Central memory CD4-positive, alpha-beta T cell (primary cell): ENCODE measurements at regions not wholly inside any gene's neighbourhood (a gene's known extent, or its start where the extent isn't known, plus 50 kb on each side); places are given as distances from the start of the nearest gene placed in this dataset.

ENCODE experiments used
- DNase-seq: peaks from one replicate; pipeline ENCODE4 v3.0.0; 2022

DNA sequence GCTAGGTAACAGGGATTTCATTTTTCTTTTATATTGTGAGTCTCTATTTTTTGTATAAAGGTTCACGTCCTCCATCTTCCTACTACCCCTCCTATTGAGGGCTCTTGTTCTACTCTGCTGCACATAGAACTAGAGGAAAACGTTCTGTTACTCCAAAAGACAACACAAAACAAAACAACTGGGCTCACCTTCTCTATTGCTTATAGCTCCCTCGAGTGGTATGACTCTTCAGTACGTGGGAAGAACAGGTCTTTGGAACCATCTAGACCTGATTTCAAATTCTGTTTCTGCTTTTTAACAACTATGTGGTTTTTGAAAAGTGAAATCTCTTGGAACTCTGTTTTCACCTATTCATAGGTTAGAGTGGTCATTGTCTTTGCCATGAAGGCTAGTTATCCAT is 515.3 kb downstream of the SOX2 start:
- DNase-seq = no peak

DNA sequence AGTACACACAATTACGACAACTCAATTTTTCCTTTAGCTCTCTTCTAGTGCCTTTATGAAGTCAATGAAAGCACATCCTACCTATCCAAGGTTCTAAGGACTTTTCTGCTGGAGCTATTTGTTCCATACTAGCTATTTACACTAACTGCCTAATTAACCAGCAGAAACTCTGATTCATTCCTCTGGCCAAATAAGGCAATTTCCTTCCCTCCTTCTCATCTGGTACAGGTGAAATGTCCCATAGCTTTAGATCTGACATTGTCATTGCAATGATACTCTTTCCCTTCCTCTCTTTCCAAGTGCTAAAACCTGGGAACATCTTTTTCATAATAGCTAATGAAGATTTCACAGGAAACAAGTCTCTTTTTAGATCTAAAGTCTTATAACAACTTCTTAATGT is 521.7 kb downstream of the SOX2 start:
- DNase-seq = no peak

DNA sequence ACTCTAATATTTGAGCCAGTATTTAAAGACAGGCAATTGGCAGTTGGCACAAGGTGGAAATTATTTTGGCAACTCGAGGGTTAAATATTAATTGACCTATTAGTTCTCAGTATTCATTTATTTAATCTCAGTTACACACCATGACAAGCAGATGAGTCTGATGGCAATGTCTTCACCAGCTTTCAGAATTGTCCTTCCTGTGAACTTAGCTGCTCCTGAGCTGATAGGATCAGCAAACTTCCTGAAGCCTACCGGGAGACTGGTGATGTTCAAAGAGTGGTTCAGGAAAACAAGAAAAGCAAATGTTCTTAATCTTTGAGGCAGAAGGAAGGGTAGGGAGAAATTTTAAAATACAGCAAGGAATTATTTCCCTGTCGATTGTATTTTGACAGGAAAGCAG is 522.2 kb downstream of the SOX2 start:
- DNase-seq = no peak

DNA sequence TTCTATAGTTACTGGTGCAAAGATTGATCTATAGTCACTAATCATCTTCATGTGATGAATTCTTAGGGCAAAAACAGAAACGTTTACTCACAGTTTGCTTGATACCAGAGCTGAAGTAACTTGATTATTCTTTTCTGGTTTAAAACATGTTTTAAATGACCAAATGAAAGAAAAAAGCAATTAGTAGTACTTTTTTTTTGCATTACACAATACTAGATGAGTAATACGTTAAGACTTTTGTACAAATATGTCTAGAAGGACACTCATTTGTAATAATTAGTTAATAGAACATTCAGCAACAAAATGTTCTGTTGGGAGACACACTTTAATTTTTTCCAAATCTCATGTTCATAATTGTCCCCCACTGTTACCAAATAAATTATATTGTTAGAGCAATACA is 523.2 kb downstream of the SOX2 start:
- DNase-seq = no peak

DNA sequence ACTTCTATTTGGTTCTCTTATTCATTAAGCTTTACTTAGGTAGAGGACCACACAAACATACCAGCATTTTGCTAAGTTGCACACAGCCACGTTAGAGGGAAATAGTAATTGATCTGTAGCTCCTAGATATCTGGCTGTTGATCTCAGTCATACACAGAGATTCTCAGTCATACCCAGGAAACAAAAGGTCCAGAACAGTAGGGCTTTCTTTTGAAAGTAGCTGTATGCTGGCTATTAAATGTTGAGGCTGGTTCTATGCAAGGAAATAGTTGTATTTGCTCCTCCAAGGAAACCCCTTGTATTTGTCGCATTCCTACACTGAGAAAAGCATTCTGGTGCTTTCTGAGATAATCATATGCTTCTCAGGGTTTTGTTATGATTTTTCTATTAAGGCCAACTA is 523.8 kb downstream of the SOX2 start:
- DNase-seq = no peak

DNA sequence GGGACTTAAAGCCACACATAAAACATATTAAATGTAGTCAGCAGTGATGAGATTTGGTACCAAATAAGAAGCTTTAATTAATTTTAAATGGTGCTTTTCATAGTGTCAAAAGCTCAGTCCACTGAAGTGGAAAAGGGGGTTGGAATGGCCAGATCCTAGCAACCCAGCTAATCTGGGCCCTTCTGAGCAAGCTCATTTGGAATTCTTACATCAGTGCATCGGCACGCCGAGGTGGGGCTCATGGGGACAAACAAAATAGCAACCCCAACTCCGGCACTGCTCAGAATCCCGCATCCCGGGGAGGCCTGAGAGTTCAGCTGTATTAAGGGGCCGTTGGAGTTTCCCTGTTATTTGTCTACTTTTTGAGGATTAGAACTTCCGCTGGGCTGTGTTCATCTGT is 526.4 kb downstream of the SOX2 start:
- no peak for DNase-seq

DNA sequence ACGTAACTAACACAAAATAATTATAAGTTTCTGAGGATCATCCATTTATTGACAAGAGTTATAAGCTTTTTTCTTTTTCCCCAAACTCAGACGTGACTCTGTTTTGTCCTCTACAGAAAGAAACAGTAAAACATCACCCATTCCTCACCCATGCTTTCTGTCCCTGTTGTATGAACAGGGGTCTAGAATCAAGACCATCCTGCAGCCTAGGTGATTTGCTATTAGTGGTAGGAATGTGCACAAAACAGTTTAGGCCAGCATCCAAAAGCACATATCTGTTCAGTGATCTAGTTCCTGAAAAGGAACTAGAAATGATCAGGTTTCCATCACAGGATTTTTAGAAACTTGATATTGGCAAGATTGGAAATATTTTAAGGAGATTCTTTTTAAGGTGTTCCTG is 527.6 kb downstream of the SOX2 start:
- DNase-seq = no peak

DNA sequence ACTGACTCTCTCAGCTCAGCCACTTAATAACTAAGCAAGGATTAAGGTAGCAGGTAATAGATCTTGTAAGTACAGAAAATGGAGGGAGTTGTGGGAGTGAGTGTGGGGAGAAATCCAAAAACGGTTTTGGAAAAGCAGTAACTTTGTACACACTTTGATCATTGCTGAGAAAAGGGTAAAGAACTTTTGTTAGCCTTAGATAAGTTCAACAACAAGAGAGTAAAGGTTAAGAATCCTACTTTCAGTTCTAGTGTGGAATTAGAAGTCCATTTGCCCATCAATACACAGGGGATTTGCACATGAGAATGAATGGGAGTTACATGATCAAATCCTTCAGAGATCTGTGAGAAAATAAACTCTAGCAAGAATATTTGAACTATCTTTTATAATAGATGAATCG is 528.7 kb downstream of the SOX2 start:
- no peak for DNase-seq

DNA sequence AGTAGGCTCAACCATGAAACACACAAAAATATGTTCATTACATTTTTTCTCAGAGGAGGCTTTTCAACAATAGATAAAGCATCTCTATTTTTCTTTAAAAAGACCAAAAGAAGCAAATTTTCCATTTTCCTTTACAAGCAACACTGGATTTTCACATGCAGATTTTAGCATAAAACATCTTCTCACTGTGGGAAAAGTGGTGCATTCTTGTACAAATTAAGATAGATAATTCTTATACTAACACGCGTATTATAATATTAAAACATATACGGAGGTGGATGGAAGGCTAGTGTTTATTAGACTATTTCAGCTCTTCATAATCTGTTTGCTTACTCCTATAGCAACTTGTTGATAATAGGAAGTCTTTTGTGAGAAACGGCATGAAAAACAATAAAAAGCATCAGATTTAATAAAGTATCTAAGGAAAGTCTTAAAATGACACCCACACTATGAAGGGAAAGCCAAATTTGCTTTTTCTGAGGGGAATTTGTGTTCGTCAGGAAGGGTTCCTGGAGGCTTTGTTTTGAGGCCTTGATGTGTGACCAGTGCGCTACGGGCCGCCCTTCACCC is 529.6 kb downstream of the SOX2 start:
- no peak for DNase-seq

DNA sequence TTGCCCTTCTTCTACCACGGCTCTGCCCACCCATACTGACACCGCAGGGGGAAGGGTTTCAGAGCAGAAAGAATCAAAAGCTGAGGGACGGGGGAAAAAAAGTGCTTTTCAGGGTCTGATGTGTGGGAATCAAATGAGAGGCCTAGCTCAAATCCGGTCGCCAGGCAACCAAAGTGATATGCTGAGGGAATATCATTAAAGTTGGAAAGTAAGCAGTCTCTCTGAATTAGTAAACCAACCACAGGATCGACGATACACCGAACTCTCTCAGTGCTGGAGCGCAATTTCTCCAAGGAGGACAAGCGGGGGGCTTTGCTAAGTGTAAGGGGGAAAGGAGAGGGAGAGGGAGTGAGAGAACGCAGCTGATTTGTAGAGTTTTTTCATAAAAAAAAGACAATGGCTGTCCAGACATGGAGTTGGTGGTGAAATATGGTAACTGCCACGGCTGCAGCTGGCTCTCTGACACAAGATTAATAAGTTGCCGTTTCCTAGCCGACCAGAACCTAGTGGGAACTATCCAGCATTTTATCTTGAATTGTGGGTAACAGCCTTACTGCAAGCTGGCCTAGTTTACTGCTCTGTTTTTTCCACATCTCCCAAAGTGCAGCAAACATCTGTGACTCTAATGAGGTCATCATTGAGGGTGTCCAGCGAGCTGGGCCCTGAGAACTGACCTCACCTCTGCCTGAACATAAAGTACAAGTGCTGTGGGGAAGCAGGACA is 530.2 kb downstream of the SOX2 start:
- no peak for DNase-seq

DNA sequence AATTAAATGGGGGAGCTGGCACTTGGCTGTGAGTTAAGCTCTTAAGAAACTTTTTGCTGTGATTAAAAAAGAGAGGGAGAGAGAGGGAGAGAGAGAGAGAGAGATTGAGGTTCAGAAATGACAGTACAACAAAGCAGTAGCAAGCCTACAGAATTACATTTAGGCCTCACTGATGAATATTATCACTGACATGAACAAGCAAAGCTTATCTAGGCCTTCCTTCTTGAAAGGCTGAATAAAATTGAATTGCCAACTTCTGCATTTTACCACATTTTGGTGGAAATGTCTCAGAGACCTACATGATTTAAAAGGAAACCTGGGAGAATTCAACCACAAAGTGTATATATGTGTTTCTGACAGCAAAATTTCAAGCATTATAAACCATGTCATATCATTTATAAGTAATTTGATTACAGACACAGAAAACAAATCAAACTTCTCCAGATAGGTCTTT is 530.8 kb downstream of the SOX2 start:
- no peak for DNase-seq

DNA sequence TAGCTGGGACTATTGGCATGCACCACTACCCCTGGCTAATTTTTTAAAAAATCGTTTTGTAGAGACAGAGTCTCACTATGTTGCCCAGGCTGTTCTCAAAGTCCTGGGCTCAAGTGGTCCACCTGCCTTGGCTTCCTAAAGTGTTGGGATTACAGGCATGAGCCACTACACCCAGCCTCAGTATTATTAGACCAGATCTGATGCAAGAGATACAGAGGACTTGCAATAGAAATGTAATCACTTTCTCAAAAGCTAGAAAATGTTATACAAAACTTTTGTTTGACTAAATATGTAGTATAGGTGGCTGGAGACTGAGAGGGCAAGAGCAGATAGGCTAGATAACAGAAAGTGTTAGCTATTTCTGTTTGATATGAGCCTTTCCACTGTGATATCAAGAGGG is 531.9 kb downstream of the SOX2 start:
- no peak for DNase-seq

DNA sequence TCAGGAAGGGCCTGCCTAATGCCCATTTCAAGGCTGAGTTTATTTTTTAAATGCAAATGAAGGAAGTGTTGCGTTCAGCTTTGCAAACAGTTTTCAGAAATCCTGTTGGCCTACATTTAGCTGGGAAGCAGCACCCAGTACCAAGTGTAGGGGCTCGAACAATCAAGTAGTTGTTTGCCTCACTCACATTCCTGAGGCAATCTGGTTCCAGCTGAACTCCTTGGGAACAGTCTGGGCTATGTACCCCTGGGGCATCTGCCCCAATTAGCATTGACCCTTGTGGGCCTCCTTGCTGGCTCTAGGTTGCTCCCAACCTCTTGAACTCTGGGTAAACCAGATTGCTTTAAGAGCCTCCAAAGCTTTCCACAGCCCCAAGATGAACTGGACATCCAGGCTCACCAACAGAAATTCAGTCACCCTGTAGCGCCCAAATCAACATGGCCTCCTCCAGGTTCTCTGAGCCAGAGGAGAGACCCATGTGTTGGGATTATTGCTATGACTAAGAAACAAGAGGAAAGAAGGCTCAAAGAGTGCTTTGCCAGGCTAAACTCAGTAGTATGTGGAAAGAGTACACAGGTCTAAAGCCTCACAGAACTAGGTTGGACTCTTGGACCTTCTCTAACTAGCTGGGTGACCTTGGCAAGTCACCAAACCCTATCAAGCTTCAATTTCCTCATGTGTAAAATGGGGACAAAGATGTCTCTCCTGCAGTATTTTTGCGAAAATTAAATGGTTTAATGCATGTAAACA is 532.7 kb downstream of the SOX2 start:
- DNase-seq = no peak

DNA sequence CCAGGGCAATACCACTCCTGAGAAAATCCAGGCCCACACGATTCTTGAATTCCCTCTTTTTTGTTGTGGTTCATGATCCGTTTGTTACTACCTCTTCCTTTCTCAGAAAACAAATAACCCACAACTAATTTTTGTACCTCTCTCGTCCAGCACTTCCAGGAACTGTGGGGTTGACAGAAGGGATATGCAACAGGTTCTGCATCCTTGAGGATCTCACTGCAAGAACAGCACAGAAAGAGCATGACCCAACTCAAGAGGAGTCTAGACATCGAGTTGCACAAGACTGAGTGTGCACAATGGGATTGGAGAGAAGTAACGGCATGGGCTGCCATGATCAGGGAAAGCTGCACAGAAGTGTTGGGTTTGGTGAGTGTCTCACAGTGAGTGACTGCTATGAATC is 533.3 kb downstream of the SOX2 start:
- DNase-seq = no peak

DNA sequence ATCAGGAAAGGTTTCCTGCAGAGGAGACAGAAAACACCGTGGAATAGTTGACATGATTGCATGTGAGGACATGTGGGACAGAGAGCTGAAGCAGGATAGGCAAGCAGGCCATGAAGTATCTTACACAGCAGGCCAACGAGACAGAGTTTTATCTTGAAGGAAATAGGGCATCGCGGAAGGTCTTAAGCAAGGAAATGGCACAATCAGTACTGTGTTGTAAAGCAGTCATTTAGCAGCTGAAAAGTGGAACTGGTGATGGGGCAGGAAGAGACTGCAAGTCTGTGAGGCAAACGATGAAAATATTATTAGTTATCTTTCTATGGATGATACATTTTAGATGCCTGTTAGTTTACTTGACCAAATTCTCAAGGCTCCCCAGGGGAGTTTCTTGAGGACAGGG is 535.1 kb downstream of the SOX2 start:
- no peak for DNase-seq

DNA sequence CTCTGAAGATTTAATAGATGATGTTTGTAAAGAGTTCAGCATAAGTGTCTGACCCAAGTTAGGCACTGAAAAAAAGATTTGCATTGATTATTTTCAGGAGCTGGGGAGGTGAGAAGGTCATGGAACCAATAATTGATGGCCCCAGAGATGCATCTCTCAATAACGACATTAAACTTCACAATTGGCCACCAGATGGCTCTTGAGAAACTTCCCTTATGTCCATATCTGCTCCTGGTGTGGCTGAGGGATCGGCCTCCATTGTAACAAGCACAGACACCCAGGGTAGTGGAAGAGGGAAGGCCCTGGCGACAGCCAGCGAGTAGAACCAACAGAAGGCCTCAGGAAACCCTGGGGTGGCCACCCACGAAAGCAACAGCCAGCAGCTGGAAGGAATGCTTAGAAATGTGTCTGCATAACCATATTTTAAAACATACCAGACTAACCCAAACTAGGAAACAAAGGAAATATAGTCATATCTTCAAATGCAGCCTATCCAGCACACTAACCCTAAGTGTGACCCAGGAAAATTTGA is 536.7 kb downstream of the SOX2 start:
- no peak for DNase-seq

DNA sequence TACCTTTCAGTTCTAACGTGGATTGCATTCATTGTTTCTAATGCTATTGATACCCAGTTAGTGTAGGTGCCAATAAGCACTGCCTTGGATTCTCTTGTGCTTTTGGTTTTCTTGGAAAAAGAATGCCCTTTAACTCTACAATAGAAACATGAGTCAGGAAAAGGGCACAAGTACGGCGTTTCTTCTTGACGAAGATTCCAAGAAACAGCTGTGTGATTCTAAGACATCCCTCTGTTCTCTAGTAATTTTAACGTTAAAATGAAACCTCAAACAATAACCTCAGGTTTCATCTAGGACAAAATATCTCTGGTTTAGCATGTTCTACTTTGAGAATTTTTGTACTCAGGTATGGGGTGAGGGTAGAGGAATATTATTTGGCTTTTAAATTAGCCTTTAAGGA is 540.5 kb upstream of the ATP11B start:
- no peak for DNase-seq

DNA sequence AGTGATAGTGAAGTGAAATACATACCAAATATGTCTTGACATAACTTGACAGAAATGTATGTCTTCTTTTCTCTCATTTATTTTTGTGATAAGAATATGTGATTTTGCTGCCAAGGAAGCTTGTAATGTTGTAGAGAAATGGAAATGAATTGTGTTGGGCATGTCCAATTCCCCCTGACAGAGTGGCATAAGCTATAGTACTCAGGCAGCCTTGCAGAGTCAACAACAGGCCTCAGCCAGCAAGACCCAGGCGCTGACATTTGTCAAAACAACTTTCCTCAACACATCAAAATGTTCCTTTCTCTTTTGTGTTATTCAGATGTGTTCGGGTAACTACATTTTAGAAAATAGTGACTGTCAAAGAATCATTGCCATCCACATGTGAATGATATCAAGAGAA is 538.1 kb upstream of the ATP11B start:
- DNase-seq = no peak

DNA sequence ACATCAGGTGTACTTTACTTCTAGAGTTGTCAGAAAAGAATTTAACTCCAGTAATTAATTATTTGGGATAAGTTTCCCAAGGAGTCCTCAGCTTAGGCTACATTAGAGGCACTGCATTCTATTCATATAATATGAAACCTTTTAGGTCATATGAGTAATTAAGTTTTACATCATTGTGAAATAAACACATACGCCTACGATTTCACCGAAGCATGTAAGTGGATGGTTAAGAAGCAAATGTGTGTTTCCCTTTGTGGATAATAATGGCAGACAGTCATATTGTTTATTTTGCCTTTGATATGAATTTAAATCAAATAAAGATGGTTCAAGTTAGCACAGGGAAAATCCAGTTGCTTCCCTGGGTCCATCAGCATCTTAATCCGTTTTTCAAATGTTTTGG is 535.9 kb upstream of the ATP11B start:
- no peak for DNase-seq

DNA sequence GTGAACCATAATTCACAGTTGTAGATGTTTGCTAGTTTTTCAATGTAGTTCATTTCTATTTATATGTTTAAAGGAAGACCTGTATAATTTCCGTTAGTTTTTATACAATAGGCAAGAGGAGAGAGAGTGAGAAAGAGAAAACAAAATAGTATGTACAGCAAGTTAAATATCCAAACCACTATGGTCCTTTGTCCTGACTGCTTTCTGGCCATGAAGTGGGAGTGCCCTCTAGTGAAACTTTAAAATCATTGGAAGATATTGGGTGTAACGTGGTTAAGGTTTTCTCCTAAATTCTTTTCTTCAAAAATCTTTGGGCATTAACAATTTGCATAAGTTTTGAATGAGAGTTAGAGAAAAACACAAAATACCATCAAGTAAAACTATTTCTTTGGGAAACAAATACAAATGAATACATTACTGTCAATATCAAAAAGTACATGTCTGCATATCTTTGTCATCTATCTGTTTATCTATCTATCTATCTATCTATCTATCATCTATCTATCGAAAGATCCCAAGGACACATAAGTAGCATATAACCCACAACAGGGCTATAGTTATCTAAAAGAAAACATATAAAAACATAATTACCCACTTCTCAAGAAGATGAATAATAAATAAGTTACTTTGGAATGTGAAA is 534.6 kb upstream of the ATP11B start:
- DNase-seq = no peak

DNA sequence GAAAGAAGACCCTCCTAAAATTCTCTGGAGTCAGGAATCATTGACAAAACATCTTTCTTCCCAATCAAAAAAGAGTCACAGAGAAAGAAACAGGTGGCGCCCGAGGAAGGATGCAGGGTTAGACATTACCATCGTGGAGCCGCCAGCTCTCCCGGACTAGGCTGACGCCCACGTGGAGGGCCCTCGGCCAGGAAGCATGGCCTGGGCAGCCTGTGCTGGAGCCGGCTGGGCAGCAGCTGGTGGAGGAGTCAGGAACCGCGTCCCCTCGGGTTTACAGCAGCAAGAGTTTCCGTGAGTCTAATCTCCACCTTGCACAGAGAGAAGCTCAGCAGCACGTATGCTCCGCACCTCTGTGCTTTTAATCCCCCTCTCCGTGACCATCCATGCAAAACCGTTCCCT is 533.7 kb upstream of the ATP11B start:
- no peak for DNase-seq

DNA sequence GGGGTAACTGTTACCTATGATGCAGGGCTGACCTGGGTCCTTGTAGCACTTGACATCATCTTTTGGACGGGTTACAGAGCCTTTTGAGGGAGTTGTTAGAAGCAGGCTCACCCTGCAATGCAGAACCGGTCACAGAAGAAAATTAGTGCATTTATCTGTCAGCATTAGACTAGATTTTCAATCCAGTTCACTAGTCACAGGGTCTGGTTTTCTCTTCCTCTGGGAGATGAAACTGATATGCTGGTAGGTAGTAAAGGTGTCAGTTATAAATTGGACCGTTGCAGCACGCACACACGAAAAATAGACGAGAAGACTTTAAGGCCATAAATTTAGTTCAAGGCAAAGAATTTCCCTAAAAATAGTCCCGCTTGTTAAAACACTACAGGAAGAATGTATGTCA is 532.3 kb upstream of the ATP11B start:
- no peak for DNase-seq

DNA sequence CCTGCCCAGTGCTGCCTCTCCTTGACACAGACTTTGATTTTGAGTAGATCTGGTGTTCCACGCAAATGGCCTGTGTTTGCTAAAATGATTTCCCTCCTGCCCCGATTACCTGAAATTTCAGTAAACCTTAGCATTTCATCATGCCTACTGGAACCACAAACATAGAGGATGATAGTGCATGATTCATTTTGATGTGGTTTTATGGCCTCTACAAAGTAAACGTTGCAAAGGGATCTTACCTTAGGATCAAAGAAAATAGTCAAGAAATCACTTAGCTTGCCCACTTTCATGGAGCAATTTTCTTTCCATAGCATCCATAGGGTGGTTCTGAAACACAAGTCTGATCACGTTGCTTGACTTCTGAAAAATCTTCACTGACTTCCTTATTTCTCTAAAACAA is 524.6 kb upstream of the ATP11B start:
- no peak for DNase-seq

DNA sequence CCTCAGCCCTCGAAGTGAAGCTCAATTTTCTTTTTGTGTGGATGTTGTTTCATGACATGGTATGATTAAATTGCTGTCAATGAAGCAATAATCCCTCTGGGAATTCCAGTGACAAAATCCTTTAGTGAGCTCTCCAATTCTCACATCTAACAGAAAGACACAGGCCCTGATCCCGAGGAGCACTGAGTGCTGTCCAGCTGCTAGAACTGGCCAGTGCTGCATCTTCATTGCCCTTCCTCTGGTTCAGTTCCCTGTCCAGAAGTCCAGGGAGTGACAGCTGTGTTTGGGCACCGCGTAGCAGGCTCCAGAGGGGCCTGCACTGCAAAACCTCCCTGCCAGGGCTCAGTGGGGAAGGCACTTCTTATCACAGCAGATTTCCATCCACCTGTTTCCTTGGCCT is 516.8 kb upstream of the ATP11B start:
- DNase-seq = no peak
